Endothelial cell of umbilical vein (primary cell): ENCODE measurements at regions not wholly inside any gene's neighbourhood (a gene's known extent, or its start where the extent isn't known, plus 50 kb on each side); places are given as distances from the start of the nearest gene placed in this dataset.

Experiments used
- CTCF ChIP-seq, 2 donors: IDR thresholded peaks; 1 replicate in 1 of 2; 2 replicates in 1 of 2; pipeline ENCODE4 v1.5.1; 2011; ENCODE audit warnings: low read length in 2 of 2, mild to moderate bottlenecking in 2 of 2, moderate library complexity in 2 of 2, control low read depth in 1 of 2, inconsistent platforms in 1 of 2, low read depth in 1 of 2; ENCODE audit not compliant: insufficient read depth in 1 of 2; ENCODE audit errors: extremely low read depth in 1 of 2
- EZH2 ChIP-seq: IDR thresholded peaks from 2 replicates; pipeline ENCODE4 v1.6.1; 2012; ENCODE audit warnings: borderline replicate concordance, low read depth, mild to moderate bottlenecking, moderate library complexity, low read length, inconsistent platforms; ENCODE audit not compliant: severe bottlenecking
- FOS ChIP-seq: IDR thresholded peaks from 2 replicates; pipeline ENCODE4 v1.6.1; 2011; ENCODE audit warnings: mild to moderate bottlenecking, low read length, moderate library complexity, borderline replicate concordance; ENCODE audit not compliant: insufficient read depth
- JUN ChIP-seq: IDR thresholded peaks from 2 replicates; pipeline ENCODE4 v1.6.1; 2011; ENCODE audit warnings: borderline replicate concordance, low read depth; ENCODE audit not compliant: insufficient read length, insufficient read depth
- MYC ChIP-seq: IDR thresholded peaks from one replicate; pipeline ENCODE4 v1.6.1; 2011; ENCODE audit warnings: mild to moderate bottlenecking, low read depth, low read length
- POLR2A ChIP-seq: IDR thresholded peaks from 2 replicates; pipeline ENCODE4 v1.6.1; 2012; ENCODE audit warnings: low read depth, mild to moderate bottlenecking, control low read depth, low read length

GRCh38 chr10:78690354-78691111 is 378.2 kb upstream of the ZMIZ1 start:
- no peak for TF ChIP-seq CTCF (IDR thresholded peaks at IDR 0.05; ENCODE audit: extremely low read depth in 1 of 2, insufficient read depth in 1 of 2, low read depth in 1 of 2, low read length in 2 of 2)
- no peak for TF ChIP-seq POLR2A
- TF ChIP-seq MYC = no peak
- TF ChIP-seq JUN = no peak
- no peak for TF ChIP-seq FOS
- TF ChIP-seq EZH2 = no peak
